GM12878 (cell line): ENCODE measurements at regions not wholly inside any gene's neighbourhood (a gene's known extent, or its start where the extent isn't known, plus 50 kb on each side); places are given as distances from the start of the nearest gene placed in this dataset.

Source experiments
- ATAC-seq: fragments of 200-7000 bp; cut with Tn5 transposase; 3 replicates; pipeline ENCODE4 v1.9.1; 2020; ENCODE audit warnings: mild to moderate bottlenecking, moderate library complexity
- BruUV-seq: library from RNA; stranded (reverse); fragments of 400-500 nt; replicated peaks from 2 replicates; lab custom pipeline; 2021; lab: Mats Ljungman, UMichigan
- CTCF ChIA-PET: fragments of 300-600 bp; sonication (Branson Sonifier 250); formaldehyde crosslinking; extraction: SDS; loops from one replicate; lab custom pipeline; 2021; ENCODE audit warnings: inconsistent platforms; lab: Yijun Ruan, JAX
- POLR2A ChIA-PET: fragments of 350-600 bp; formaldehyde crosslinking; extraction: SDS; loops from one replicate; lab custom pipeline; 2021; ENCODE audit warnings: inconsistent platforms; lab: Charles Lee
- RAD21 ChIA-PET: fragments of 300-600 bp; sonication (Branson Sonifier 250); formaldehyde crosslinking; loops from one replicate; lab custom pipeline; 2023; ENCODE audit warnings: antibody characterized with exemption; ENCODE audit not compliant: unreplicated experiment; lab: Charles Lee
- SMC1A ChIA-PET: fragments of 300-600 bp; sonication (Branson Sonifier 250); formaldehyde crosslinking; loops from one replicate; lab custom pipeline; 2023; ENCODE audit not compliant: unreplicated experiment, uncharacterized antibody; lab: Charles Lee
- DNase-seq: peaks from one replicate; pipeline ENCODE4 v3.0.0-alpha.2; 2011; ENCODE audit warnings: low read depth, low spot score
- FAIRE-seq: peaks from 3 replicates; lab custom pipeline; 2011; peaks lifted over from hg19 to GRCh38; lab: Jason Lieb, UNC
- H2AFZ ChIP-seq: 2 replicates; pipeline ENCODE4 v1.6.0; 2011; ENCODE audit warnings: low read depth, low read length, control low read depth; ENCODE audit not compliant: control insufficient read depth
- H3K27ac ChIP-seq: 2 replicates; pipeline ENCODE4 v1.5.1; 2011; ENCODE audit warnings: control low read depth; ENCODE audit not compliant: control insufficient read depth, insufficient read depth
- H3K27me3 ChIP-seq, 2 experiments: replicated peaks in 1 of 2; 2 replicates each; pipeline versions ENCODE4 v1.6.0 to v1.6.1; 2011; ENCODE audit warnings: low read length in 1 of 2; ENCODE audit not compliant: control insufficient read depth in 2 of 2, insufficient read depth in 2 of 2
- H3K36me3 ChIP-seq, 2 experiments: 2 replicates each; pipeline ENCODE4 v1.5.1; 2011; ENCODE audit warnings: low read length in 1 of 2; ENCODE audit not compliant: control insufficient read depth in 2 of 2, insufficient read depth in 2 of 2
- H3K4me1 ChIP-seq: 2 replicates; pipeline ENCODE4 v1.6.1; 2011; ENCODE audit warnings: mild to moderate bottlenecking, low read length, moderate library complexity, mixed read lengths; ENCODE audit not compliant: control insufficient read depth, insufficient read depth
- H3K4me2 ChIP-seq: 2 replicates; pipeline ENCODE4 v1.6.0; 2011; ENCODE audit warnings: control low read depth; ENCODE audit not compliant: control insufficient read depth, insufficient read depth
- H3K4me3 ChIP-seq: fragments of 200-600 bp; sonication (generic); 2 replicates; pipeline ENCODE4 v1.5.1; 2016
- H3K79me2 ChIP-seq: 2 replicates; pipeline ENCODE4 v1.6.0; 2011; ENCODE audit warnings: low read length; ENCODE audit not compliant: control insufficient read depth, insufficient read depth
- H3K9ac ChIP-seq: 2 replicates; pipeline ENCODE4 v1.8.0; 2011; ENCODE audit warnings: low read length, control low read depth, mixed read lengths; ENCODE audit not compliant: control insufficient read depth, insufficient read depth
- H3K9me3 ChIP-seq: replicated peaks from 3 replicates; pipeline ENCODE4 v1.5.1; 2011; ENCODE audit warnings: mild to moderate bottlenecking, low read length; ENCODE audit not compliant: control insufficient read depth, insufficient read depth
- H4K20me1 ChIP-seq: 2 replicates; pipeline ENCODE4 v1.6.0; 2011; ENCODE audit not compliant: control insufficient read depth, insufficient read depth
- CHD1 ChIP-seq: IDR thresholded peaks from 2 replicates; pipeline ENCODE4 v1.6.1; 2012; ENCODE audit warnings: low read depth, low read length, improper control_type of control experiment
- EED ChIP-seq: sonication (generic); IDR thresholded peaks from 2 replicates; pipeline ENCODE4 v1.6.1; 2016; ENCODE audit warnings: antibody characterized with exemption, low read depth
- HCFC1 ChIP-seq: fragments of 150-350 bp; IDR thresholded peaks from 2 replicates; pipeline ENCODE4 v1.6.1; 2014; ENCODE audit warnings: low read length
- HDAC2 ChIP-seq: fragments of 200-600 bp; sonication (generic); IDR thresholded peaks from 2 replicates; pipeline ENCODE4 v1.6.1; 2017
- NR2C1 ChIP-seq: fragments of 450-650 bp; IDR thresholded peaks from 2 replicates; pipeline ENCODE4 v1.6.1; 2017; ENCODE audit warnings: antibody characterized with exemption, mild to moderate bottlenecking, moderate library complexity
- PAX5 ChIP-seq: IDR thresholded peaks from 2 replicates; pipeline ENCODE4 v1.6.1; 2011; ENCODE audit warnings: low read depth, low read length, borderline replicate concordance
- RAD21 ChIP-seq: IDR thresholded peaks from 2 replicates; pipeline ENCODE4 v1.6.1; 2011; ENCODE audit warnings: mild to moderate bottlenecking, low read depth, low read length, moderate library complexity; ENCODE audit not compliant: insufficient read depth
- RFX5 ChIP-seq: IDR thresholded peaks from 2 replicates; pipeline ENCODE4 v1.6.1; 2011; ENCODE audit warnings: low read depth, low read length, improper control_type of control experiment
- SMAD1 ChIP-seq: fragments of 450-650 bp; IDR thresholded peaks from 2 replicates; pipeline ENCODE4 v1.6.1; 2018; ENCODE audit warnings: mild to moderate bottlenecking, low read depth; ENCODE audit not compliant: partially characterized antibody
- SMAD5 ChIP-seq: IDR thresholded peaks from 2 replicates; pipeline ENCODE4 v1.6.1; 2016; ENCODE audit warnings: antibody characterized with exemption, low read depth
- SP1 ChIP-seq: IDR thresholded peaks from one replicate; pipeline ENCODE4 v1.6.1; 2011; ENCODE audit warnings: low read depth, low read length
- SRF ChIP-seq, 2 experiments: IDR thresholded peaks; 2 replicates each; pipeline ENCODE4 v1.6.1; 2011; ENCODE audit warnings: low read depth in 2 of 2, low read length in 2 of 2, mild to moderate bottlenecking in 1 of 2, moderate library complexity in 1 of 2
- TBL1XR1 ChIP-seq: IDR thresholded peaks from 2 replicates; pipeline ENCODE4 v1.6.1; 2012; ENCODE audit warnings: low read depth, low read length, improper control_type of control experiment
- TCF7 ChIP-seq: IDR thresholded peaks from 2 replicates; pipeline ENCODE4 v1.6.1; 2014; ENCODE audit warnings: antibody characterized with exemption, borderline replicate concordance
- ZSCAN29 ChIP-seq: fragments of 450-650 bp; IDR thresholded peaks from 2 replicates; pipeline ENCODE4 v1.6.1; 2017; ENCODE audit warnings: mild to moderate bottlenecking, moderate library complexity
- WGBS: methylation state at CpG from one replicate; pipeline ENCODE4 v1.1.6; 2016; ENCODE audit warnings: low lambda C conversion rate; ENCODE audit not compliant: insufficient replicate concordance, insufficient coverage; ENCODE audit errors: missing lambda C conversion rate; 5-methylcytosine and 5-hydroxymethylcytosine counted together
- in situ Hi-C: fragments of 300-500 bp; cut with MboI; formaldehyde crosslinking; loops from 9 replicates; pipeline ENCODE4 v1.14.3; 2018; ENCODE audit warnings: mixed read lengths
- intact Hi-C: fragments of 100-400 bp; cut with micrococcal nuclease; formaldehyde crosslinking; loops from one replicate; pipeline ENCODE4 v1.14.2; 2022; ENCODE audit not compliant: unreplicated experiment
- TF ChIP-seq, protein P1 (sequence below): fragments of 450-650 bp; conservative IDR thresholded peaks from 2 replicates; pipeline ENCODE4 v1.6.1; 2017; ENCODE audit warnings: mild to moderate bottlenecking, moderate library complexity
- TF ChIP-seq, protein P2 (sequence below): fragments of 450-650 bp; IDR thresholded peaks from 2 replicates; pipeline ENCODE4 v1.6.1; 2017; ENCODE audit warnings: mild to moderate bottlenecking
- TF ChIP-seq, protein P3 (sequence below): fragments of 450-650 bp; IDR thresholded peaks from 2 replicates; pipeline ENCODE4 v1.6.1; 2016; ENCODE audit warnings: mild to moderate bottlenecking
- TF ChIP-seq, protein P4 (sequence below): fragments of 450-650 bp; IDR thresholded peaks from 2 replicates; pipeline ENCODE4 v1.6.1; 2017; ENCODE audit warnings: borderline replicate concordance

DNA sequence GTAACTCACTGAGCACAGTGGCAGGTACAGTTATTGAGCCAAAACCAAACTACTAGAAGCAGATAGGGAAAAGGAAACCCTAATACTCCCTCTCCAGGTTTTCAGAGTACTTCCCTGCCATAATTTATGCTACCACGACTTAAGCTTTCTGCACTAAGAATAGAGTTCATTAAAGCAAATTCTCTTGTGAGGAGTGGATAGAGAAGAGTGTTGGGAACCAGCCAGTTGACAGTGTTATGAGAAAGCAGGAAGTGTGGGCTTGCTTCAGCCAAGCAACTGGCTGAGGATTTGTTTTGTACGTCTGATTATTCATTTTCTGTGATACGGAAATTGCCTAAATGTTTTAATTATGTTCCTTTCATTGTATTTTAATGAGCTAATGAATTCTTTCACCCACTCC lies 280.5 kb downstream of the KIF20B start:
- Histone ChIP-seq H3K4me2 (no peak overlapping the region), H3K4me3 (no peak overlapping the region), H3K27ac (no peak overlapping the region), H3K9me3 (no peaks in the 10 kb centered on the region), H3K36me3 (no peaks in the 10 kb centered on the region), H3K9ac (no peak overlapping the region), H3K27me3 (no peaks in the 10 kb centered on the region), H2AFZ (no peak overlapping the region), H4K20me1 (no peaks in the 10 kb centered on the region), H3K79me2 (no peaks in the 10 kb centered on the region), H3K4me1 (no peaks in the 10 kb centered on the region)
- intact Hi-C loops: no loop called here
- RAD21 ChIA-PET: no interaction called here
- WGBS: 32% methylated on average over 3 of the region's 3 CpGs
- in situ Hi-C loops: no loop called here
- SMC1A ChIA-PET: interaction anchor here (0.6 to 1.0 kb wide), 3 partner anchors 12 to 31 kb away, joined by 3 to 4 read pairs (median 3); no protein-coding TSS in a partner anchor
- DNase-seq: no peak
- no peak for FAIRE-seq
- TF ChIP-seq EED: no peak
- no peak for TF ChIP-seq SP1
- no peak for TF ChIP-seq RAD21
- no peak for TF ChIP-seq HCFC1
- no peak for TF ChIP-seq SMAD1
- TF ChIP-seq SRF (IDR thresholded peaks at IDR 0.05; ENCODE audit: low read depth in 2 of 2, low read length in 2 of 2): no peak
- TF ChIP-seq NR2C1: no peak
- TF ChIP-seq, protein P1, sequence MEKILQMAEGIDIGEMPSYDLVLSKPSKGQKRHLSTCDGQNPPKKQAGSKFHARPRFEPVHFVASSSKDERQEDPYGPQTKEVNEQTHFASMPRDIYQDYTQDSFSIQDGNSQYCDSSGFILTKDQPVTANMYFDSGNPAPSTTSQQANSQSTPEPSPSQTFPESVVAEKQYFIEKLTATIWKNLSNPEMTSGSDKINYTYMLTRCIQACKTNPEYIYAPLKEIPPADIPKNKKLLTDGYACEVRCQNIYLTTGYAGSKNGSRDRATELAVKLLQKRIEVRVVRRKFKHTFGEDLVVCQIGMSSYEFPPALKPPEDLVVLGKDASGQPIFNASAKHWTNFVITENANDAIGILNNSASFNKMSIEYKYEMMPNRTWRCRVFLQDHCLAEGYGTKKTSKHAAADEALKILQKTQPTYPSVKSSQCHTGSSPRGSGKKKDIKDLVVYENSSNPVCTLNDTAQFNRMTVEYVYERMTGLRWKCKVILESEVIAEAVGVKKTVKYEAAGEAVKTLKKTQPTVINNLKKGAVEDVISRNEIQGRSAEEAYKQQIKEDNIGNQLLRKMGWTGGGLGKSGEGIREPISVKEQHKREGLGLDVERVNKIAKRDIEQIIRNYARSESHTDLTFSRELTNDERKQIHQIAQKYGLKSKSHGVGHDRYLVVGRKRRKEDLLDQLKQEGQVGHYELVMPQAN: no peak
- no peak for TF ChIP-seq TBL1XR1
- TF ChIP-seq SMAD5: no peak
- TF ChIP-seq, protein P2, sequence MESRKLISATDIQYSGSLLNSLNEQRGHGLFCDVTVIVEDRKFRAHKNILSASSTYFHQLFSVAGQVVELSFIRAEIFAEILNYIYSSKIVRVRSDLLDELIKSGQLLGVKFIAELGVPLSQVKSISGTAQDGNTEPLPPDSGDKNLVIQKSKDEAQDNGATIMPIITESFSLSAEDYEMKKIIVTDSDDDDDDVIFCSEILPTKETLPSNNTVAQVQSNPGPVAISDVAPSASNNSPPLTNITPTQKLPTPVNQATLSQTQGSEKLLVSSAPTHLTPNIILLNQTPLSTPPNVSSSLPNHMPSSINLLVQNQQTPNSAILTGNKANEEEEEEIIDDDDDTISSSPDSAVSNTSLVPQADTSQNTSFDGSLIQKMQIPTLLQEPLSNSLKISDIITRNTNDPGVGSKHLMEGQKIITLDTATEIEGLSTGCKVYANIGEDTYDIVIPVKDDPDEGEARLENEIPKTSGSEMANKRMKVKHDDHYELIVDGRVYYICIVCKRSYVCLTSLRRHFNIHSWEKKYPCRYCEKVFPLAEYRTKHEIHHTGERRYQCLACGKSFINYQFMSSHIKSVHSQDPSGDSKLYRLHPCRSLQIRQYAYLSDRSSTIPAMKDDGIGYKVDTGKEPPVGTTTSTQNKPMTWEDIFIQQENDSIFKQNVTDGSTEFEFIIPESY: no peak
- TF ChIP-seq, protein P3, sequence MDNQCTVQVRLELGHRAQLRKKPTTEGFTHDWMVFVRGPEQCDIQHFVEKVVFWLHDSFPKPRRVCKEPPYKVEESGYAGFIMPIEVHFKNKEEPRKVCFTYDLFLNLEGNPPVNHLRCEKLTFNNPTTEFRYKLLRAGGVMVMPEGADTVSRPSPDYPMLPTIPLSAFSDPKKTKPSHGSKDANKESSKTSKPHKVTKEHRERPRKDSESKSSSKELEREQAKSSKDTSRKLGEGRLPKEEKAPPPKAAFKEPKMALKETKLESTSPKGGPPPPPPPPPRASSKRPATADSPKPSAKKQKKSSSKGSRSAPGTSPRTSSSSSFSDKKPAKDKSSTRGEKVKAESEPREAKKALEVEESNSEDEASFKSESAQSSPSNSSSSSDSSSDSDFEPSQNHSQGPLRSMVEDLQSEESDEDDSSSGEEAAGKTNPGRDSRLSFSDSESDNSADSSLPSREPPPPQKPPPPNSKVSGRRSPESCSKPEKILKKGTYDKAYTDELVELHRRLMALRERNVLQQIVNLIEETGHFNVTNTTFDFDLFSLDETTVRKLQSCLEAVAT: no peak
- no peak for TF ChIP-seq HDAC2
- TF ChIP-seq ZSCAN29: no peak
- no peak for TF ChIP-seq CHD1
- TF ChIP-seq PAX5: no peak
- no peak for TF ChIP-seq RFX5
- TF ChIP-seq TCF7: no peak
- TF ChIP-seq, protein P4, sequence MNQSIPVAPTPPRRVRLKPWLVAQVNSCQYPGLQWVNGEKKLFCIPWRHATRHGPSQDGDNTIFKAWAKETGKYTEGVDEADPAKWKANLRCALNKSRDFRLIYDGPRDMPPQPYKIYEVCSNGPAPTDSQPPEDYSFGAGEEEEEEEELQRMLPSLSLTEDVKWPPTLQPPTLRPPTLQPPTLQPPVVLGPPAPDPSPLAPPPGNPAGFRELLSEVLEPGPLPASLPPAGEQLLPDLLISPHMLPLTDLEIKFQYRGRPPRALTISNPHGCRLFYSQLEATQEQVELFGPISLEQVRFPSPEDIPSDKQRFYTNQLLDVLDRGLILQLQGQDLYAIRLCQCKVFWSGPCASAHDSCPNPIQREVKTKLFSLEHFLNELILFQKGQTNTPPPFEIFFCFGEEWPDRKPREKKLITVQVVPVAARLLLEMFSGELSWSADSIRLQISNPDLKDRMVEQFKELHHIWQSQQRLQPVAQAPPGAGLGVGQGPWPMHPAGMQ: no peak
- BruUV-seq: no TSS peak
- ATAC-seq: no peak
- CTCF ChIA-PET: interaction anchor here (0.7 kb wide), 1 partner anchor 32 kb away, joined by 4 read pairs; no protein-coding TSS in a partner anchor
- POLR2A ChIA-PET: interaction anchor here (0.6 to 0.7 kb wide), 2 partner anchors 63 to 277 kb away, joined by 3 read pairs; no protein-coding TSS in a partner anchor
